ENCODE measurements at regions not wholly inside any gene's neighbourhood (a gene's known extent, or its start where the extent isn't known, plus 50 kb on each side); places are given as distances from the start of the nearest gene placed in this dataset.

DNA sequence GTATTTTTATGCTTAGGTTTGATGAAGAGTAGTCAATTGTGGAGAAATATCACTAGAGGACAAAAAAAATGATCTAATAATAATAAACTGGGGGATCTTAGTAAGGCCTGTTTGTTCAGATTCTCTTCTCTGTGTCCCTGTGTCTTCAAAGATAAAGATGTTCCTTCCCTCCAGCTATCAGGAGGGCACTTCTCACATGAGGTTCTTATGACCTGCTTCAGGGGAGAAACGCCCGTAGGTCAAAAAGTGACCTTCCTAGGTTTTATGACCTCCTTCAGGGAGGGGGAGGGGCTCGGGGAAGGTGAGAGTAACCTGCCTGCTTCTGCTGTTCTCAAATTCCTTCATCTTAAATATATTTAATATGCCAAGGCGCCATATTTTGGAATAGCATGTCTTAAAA lies 89.2 kb upstream of the JADE1 start:
- no CpG with 5 or more reads among the region's 4 CpGs for WGBS, 2 experiments (ENCODE audit: insufficient coverage in 2 of 2)
- Histone ChIP-seq H3K27ac (ENCODE audit: low read depth, low read length, severe bottlenecking) (no peak overlapping the region), H3K9me3 (ENCODE audit: control insufficient read depth, low read length) (no peaks in the 10 kb centered on the region), H3K4me3 (ENCODE audit: extremely low read depth, insufficient read depth, low read length, poor library complexity, severe bottlenecking) (no peak overlapping the region), H3K36me3 (ENCODE audit: control insufficient read depth, insufficient read depth, low read length) (no peaks in the 10 kb centered on the region), H3K4me1 (ENCODE audit: control insufficient read depth, insufficient read depth, low read length, poor library complexity, severe bottlenecking) (no peaks in the 10 kb centered on the region)

DNA sequence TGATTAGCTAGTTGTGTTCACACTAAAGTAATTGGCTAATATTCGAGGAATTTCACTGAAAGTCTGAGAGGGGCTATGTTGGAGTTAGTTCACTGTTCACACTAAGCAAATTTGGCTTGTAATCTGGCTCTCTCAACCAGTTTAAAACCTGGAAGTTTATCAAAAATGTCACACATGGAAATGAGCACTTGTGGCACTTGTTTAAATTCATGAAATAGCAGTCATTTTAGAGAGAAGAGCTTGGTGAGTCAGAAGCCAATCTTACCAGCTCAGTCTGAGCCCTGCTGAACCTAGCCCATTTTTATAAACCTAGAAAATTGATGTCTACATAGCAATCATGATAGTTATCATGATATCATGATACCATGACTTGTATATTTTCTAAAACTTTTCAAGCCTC lies 90.7 kb upstream of the JADE1 start:
- Histone ChIP-seq H3K36me3 (ENCODE audit: control insufficient read depth, insufficient read depth, low read length) (no peaks in the 10 kb centered on the region), H3K4me1 (ENCODE audit: control insufficient read depth, insufficient read depth, low read length, poor library complexity, severe bottlenecking) (no peaks in the 10 kb centered on the region), H3K4me3 (ENCODE audit: extremely low read depth, insufficient read depth, low read length, poor library complexity, severe bottlenecking) (no peak overlapping the region), H3K9me3 (ENCODE audit: control insufficient read depth, low read length) (no peaks in the 10 kb centered on the region), H3K27ac (ENCODE audit: low read depth, low read length, severe bottlenecking) (no peak overlapping the region)
- 100% methylated on average over 1 of the region's 1 CpG; no CpG with 5 or more reads in 1 of the 2 experiments for WGBS, 2 experiments (ENCODE audit: insufficient coverage in 2 of 2)

DNA sequence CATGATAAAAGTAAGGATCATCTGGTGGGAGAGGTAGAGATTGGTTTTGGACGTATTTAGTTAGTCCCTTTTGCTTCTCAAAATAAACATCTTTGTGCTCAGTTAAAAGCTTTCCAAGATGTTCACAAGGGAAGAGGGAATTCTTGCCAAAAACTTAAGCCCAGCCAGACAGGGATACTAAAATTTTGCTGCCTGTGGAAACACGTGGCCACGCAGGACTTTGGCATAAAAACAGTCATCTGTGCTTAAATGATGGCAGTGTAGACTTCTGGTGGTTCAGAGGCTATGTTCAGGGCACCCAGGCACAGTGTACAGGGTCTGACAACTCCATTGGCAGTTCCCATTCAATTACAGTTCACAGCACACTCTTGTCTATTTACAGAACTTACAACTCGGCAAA lies 93.2 kb upstream of the JADE1 start:
- peaks cover 3% of the 10 kb centered on the region for H3K9me3 ChIP-seq (ENCODE audit: control insufficient read depth, low read length)
- no peak overlapping the region for H3K4me3 ChIP-seq (ENCODE audit: extremely low read depth, insufficient read depth, low read length, poor library complexity, severe bottlenecking)
- no peaks in the 10 kb centered on the region for H3K4me1 ChIP-seq (ENCODE audit: control insufficient read depth, insufficient read depth, low read length, poor library complexity, severe bottlenecking)
- no peak overlapping the region for H3K27ac ChIP-seq (ENCODE audit: low read depth, low read length, severe bottlenecking)
- no peaks in the 10 kb centered on the region for H3K36me3 ChIP-seq (ENCODE audit: control insufficient read depth, insufficient read depth, low read length)
- WGBS, 2 experiments (ENCODE audit: insufficient coverage in 2 of 2): 93 to 94% methylated on average over 3 of the region's 4 CpGs

DNA sequence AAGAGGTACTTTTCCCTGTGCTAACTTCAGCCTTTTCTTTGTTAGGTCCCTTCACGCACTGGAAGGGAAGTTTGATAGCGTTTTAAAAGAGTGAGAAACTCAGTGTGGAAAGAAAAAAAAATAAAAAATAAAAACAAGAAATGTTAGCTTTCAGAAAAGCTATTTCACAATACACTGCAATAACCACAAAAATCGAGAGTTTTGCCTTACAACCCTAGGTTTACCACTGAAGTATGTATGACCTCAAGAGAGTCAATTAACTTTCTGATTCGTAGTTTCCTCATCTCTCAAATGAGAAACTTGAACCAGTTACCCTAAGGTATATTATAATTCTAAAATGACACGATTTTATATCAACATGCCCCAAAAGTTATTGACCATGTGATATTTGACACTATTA lies 93.9 kb upstream of the JADE1 start:
- WGBS, 2 experiments (ENCODE audit: insufficient coverage in 2 of 2): 83 to 100% methylated on average over 1 of the region's 5 CpGs
- H3K4me3 ChIP-seq (ENCODE audit: extremely low read depth, insufficient read depth, low read length, poor library complexity, severe bottlenecking): no peak overlapping the region
- no peaks in the 10 kb centered on the region for H3K36me3 ChIP-seq (ENCODE audit: control insufficient read depth, insufficient read depth, low read length)
- H3K27ac ChIP-seq (ENCODE audit: low read depth, low read length, severe bottlenecking): no peak overlapping the region
- no peaks in the 10 kb centered on the region for H3K4me1 ChIP-seq (ENCODE audit: control insufficient read depth, insufficient read depth, low read length, poor library complexity, severe bottlenecking)
- H3K9me3 ChIP-seq (ENCODE audit: control insufficient read depth, low read length): peaks cover 3% of the 10 kb centered on the region

DNA sequence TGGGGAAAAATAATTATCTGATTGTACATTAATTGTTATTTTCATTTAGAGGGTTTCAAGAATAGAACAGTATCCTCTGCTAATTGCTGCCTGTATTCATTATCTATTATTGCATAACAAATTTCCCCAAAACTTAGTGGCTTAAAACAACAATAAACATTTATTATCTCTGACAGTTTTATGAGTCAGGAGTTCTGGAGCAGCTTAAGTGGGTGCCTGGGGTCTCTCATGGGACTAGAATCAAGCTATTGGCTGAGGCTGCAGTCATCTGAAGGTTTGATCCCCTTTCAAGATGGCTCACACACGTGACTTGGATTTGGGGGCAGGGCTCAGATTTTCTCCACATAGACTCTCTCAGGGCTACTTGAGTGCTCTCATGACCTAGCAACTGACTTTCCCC lies 98.1 kb upstream of the JADE1 start:
- no peaks in the 10 kb centered on the region for H3K4me1 ChIP-seq (ENCODE audit: control insufficient read depth, insufficient read depth, low read length, poor library complexity, severe bottlenecking)
- H3K9me3 ChIP-seq (ENCODE audit: control insufficient read depth, low read length): peaks cover 3% of the 10 kb centered on the region
- 80 to 90% methylated on average over 1 of the region's 1 CpG for WGBS, 2 experiments (ENCODE audit: insufficient coverage in 2 of 2)
- H3K36me3 ChIP-seq (ENCODE audit: control insufficient read depth, insufficient read depth, low read length): no peaks in the 10 kb centered on the region
- H3K27ac ChIP-seq (ENCODE audit: low read depth, low read length, severe bottlenecking): no peak overlapping the region
- no peak overlapping the region for H3K4me3 ChIP-seq (ENCODE audit: extremely low read depth, insufficient read depth, low read length, poor library complexity, severe bottlenecking)

DNA sequence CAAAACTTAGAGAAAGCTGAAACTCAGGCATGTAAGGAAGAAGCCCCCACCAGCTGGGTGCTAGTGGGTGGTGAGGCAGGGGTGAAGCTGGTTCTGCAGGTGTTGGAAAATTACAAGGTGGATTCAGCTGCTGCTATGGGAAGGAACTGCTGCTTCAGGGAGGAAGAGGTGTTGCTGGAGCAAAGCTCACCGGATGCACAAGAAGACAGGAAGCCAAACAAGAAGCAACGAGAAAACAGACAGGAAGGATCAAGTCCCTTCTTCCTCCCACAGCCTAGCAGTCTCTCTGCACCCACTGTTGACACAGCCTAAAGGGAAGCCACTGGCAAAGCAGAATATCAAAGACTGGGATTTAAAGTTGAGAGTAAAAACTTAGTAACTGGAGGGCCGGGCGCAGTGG lies 100.2 kb upstream of the JADE1 start:
- Histone ChIP-seq H3K36me3 (ENCODE audit: control insufficient read depth, insufficient read depth, low read length) (no peaks in the 10 kb centered on the region), H3K4me1 (ENCODE audit: control insufficient read depth, insufficient read depth, low read length, poor library complexity, severe bottlenecking) (no peaks in the 10 kb centered on the region), H3K27ac (ENCODE audit: low read depth, low read length, severe bottlenecking) (no peak overlapping the region), H3K4me3 (ENCODE audit: extremely low read depth, insufficient read depth, low read length, poor library complexity, severe bottlenecking) (no peak overlapping the region), H3K9me3 (ENCODE audit: control insufficient read depth, low read length) (peaks cover 3% of the 10 kb centered on the region)
- WGBS, 2 experiments (ENCODE audit: insufficient coverage in 2 of 2): 50 to 60% methylated on average over 2 to 3 of the region's 4 CpGs

DNA sequence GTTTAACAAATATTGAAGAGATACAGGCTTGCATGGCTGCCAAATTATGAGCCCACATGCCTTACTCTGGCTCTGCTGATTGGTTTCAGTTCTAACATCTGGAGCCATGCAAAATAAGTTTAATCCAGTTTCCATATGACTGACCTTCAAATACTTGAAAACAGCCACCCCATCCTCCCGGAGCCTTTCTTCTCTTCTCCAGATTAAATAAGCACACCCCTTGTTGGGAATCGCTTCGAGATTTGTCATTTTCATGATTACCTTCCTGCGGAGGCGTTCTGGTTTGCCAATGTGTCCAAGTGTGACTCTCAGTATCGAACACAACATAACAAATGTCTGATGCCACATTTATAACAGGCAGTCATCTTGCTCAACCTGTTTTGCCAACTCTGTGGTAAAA lies 101.6 kb upstream of the JADE1 start:
- Histone ChIP-seq H3K9me3 (ENCODE audit: control insufficient read depth, low read length) (peaks cover 7% of the 10 kb centered on the region), H3K4me3 (ENCODE audit: extremely low read depth, insufficient read depth, low read length, poor library complexity, severe bottlenecking) (no peak overlapping the region), H3K27ac (ENCODE audit: low read depth, low read length, severe bottlenecking) (no peak overlapping the region), H3K4me1 (ENCODE audit: control insufficient read depth, insufficient read depth, low read length, poor library complexity, severe bottlenecking) (no peaks in the 10 kb centered on the region), H3K36me3 (ENCODE audit: control insufficient read depth, insufficient read depth, low read length) (no peaks in the 10 kb centered on the region)
- WGBS, 2 experiments (ENCODE audit: insufficient coverage in 2 of 2): 63% methylated on average over 3 of the region's 6 CpGs

DNA sequence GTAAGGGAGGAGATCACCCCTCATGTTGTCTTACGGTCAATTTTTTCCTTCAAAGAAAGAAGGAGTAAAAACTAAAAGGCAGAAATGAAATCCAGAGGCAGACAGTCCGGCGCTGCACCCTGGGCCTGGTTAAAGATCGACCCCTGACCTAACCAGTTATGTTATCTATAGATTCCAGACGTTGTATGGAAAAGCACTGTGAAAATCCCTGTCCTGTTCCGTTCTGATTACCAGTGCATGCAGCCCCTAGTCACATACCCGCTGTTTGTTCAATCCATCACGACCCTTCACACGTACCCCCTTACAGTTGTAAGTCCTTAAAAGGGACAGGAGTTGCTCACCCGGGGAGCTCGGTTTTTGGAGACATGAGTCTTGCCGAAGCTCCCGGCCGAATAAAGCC lies 105.6 kb upstream of the JADE1 start:
- Histone ChIP-seq H3K4me3 (ENCODE audit: extremely low read depth, insufficient read depth, low read length, poor library complexity, severe bottlenecking) (no peak overlapping the region), H3K27ac (ENCODE audit: low read depth, low read length, severe bottlenecking) (no peak overlapping the region), H3K9me3 (ENCODE audit: control insufficient read depth, low read length) (peaks cover 4% of the 10 kb centered on the region), H3K4me1 (ENCODE audit: control insufficient read depth, insufficient read depth, low read length, poor library complexity, severe bottlenecking) (no peaks in the 10 kb centered on the region), H3K36me3 (ENCODE audit: control insufficient read depth, insufficient read depth, low read length) (no peaks in the 10 kb centered on the region)
- WGBS, 2 experiments (ENCODE audit: insufficient coverage in 2 of 2): 94 to 98% methylated on average over 13 of the region's 14 CpGs

DNA sequence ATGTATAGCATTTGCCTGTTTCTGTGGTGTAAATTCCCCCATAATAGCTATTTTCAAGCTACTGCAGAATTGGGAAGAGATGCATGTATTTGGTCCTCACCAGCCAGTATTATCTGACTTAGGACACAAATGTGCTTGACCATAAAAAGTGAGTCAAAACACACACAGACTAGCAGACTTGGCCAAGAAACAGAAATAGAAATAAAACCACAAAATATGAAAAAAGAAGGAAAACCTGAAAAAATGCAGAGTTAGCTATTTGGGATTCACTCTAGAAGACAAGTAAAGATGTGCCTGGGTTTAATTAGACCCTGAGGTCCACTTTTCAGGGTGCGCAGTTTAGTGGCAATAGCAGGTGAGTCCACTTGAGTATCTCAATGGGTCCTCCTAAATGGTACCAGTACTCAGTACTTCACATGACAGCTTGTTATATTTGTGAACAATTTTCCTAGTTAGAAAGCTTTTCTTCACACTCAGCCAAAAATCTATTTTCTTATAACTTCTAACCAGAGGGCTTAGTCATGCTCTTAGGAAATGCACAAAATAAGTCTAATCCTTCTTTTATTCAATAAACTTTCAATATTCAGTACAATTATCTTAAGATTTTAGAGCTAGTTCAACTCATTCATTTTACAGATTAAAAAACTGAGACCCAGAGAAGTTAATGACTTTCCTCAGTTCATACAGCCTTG lies 108.7 kb upstream of the JADE1 start:
- no peak overlapping the region for H3K27ac ChIP-seq (ENCODE audit: low read depth, low read length, severe bottlenecking)
- no peaks in the 10 kb centered on the region for H3K4me1 ChIP-seq (ENCODE audit: control insufficient read depth, insufficient read depth, low read length, poor library complexity, severe bottlenecking)
- H3K4me3 ChIP-seq (ENCODE audit: extremely low read depth, insufficient read depth, low read length, poor library complexity, severe bottlenecking): no peak overlapping the region
- H3K9me3 ChIP-seq (ENCODE audit: control insufficient read depth, low read length): peaks cover 4% of the 10 kb centered on the region
- WGBS, 2 experiments (ENCODE audit: insufficient coverage in 2 of 2): 100% methylated on average over 1 of the region's 1 CpG
- no peaks in the 10 kb centered on the region for H3K36me3 ChIP-seq (ENCODE audit: control insufficient read depth, insufficient read depth, low read length)

DNA sequence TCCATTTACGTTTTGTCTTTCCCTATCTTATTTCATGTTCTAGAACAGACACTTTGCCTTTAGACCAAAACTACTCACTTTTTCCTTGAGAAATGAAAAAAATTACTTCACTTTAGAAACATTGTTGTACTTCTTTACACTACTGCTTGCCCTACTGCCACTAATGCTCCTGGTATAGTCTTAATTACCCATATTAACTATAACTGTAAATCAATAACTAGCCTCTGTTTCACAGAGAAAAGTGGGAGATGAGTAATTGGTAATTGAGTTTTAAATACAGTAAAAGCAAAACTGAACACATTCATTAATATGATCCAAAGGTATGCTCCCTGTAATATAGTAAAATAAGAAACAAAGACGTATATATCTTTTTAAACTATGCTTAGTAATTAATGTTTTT lies 111.1 kb upstream of the JADE1 start:
- Histone ChIP-seq H3K27ac (ENCODE audit: low read depth, low read length, severe bottlenecking) (no peak overlapping the region), H3K9me3 (ENCODE audit: control insufficient read depth, low read length) (peaks cover 1% of the 10 kb centered on the region), H3K36me3 (ENCODE audit: control insufficient read depth, insufficient read depth, low read length) (no peaks in the 10 kb centered on the region), H3K4me3 (ENCODE audit: extremely low read depth, insufficient read depth, low read length, poor library complexity, severe bottlenecking) (no peak overlapping the region), H3K4me1 (ENCODE audit: control insufficient read depth, insufficient read depth, low read length, poor library complexity, severe bottlenecking) (no peaks in the 10 kb centered on the region)
- 89 to 92% methylated on average over 1 of the region's 2 CpGs for WGBS, 2 experiments (ENCODE audit: insufficient coverage in 2 of 2)

DNA sequence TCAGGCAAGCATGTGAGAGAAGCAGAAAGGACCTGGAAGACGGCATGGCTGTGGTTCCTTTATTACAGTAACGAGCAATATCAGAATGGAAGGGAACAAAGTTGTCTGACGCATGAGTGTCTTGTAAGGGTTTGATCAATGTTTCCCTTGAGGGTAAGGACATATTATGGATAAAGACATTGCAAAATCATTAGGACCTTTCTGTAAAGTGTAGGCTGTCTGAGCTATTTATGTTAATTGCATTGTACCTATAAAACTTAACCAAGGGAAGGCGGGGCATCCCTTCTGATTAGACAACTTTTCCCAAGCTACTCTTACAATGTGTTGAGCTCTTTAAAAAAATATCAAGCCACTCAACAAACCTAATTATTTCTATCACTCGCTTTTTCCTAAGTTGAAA lies 112.2 kb upstream of the JADE1 start:
- Histone ChIP-seq H3K4me3 (ENCODE audit: extremely low read depth, insufficient read depth, low read length, poor library complexity, severe bottlenecking) (no peak overlapping the region), H3K9me3 (ENCODE audit: control insufficient read depth, low read length) (no peaks in the 10 kb centered on the region), H3K27ac (ENCODE audit: low read depth, low read length, severe bottlenecking) (no peak overlapping the region), H3K36me3 (ENCODE audit: control insufficient read depth, insufficient read depth, low read length) (no peaks in the 10 kb centered on the region), H3K4me1 (ENCODE audit: control insufficient read depth, insufficient read depth, low read length, poor library complexity, severe bottlenecking) (no peaks in the 10 kb centered on the region)
- WGBS, 2 experiments (ENCODE audit: insufficient coverage in 2 of 2): 87 to 98% methylated on average over 3 to 4 of the region's 5 CpGs
